ENCODE measurements at regions not wholly inside any gene's neighbourhood (a gene's known extent, or its start where the extent isn't known, plus 50 kb on each side); places are given as distances from the start of the nearest gene placed in this dataset.

- no peak for TF ChIP-seq CTCF (IDR thresholded peaks at IDR 0.05; ENCODE audit: low read length)
- TF ChIP-seq EZH2 (IDR thresholded peaks at IDR 0.05; ENCODE audit: borderline replicate concordance, low read length): no peak
Observed at GRCh38 chr1:47687631-47688460, 250.0 kb downstream of the FOXD2 start.

Measured in OCI-LY1 (cell line).